B cell (primary cell): ENCODE measurements at regions not wholly inside any gene's neighbourhood (a gene's known extent, or its start where the extent isn't known, plus 50 kb on each side); places are given as distances from the start of the nearest gene placed in this dataset.

ENCODE experiments used
- CTCF ChIP-seq: fragments of 200-600 bp; IDR thresholded peaks from one replicate; pipeline ENCODE4 v1.8.0; 2022; ENCODE audit warnings: antibody characterized with exemption, mild to moderate bottlenecking
- EZH2 ChIP-seq: IDR thresholded peaks from 2 replicates; pipeline ENCODE4 v1.6.1; 2012; ENCODE audit warnings: borderline replicate concordance, low read depth, mild to moderate bottlenecking, moderate library complexity, low read length; ENCODE audit not compliant: insufficient read depth, poor library complexity, severe bottlenecking

DNA sequence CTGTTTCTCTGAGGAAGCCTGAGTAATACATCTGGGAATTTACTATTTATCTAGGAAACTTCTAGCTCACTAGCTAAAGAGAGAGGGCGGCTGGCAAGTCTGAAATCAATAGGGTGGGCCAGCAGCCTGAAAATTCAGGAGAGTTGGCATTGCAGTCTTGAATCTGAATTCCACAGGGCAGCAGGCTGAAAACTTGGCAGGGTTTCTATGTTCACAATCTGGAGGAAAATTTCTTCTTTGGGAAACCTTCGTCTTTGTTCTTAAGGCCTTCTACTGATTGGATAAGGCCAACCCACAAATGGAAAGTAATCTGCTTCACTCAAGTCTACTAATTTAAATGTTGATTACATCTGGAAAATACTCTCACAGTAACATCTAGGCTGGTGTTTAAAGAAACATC, 101.0 kb upstream of the COG2 start:
- TF ChIP-seq CTCF (no peak), EZH2 (no peak)
